Fibroblast of skin of right biceps (primary cell): ENCODE measurements at regions not wholly inside any gene's neighbourhood (a gene's known extent, or its start where the extent isn't known, plus 50 kb on each side); places are given as distances from the start of the nearest gene placed in this dataset.
A peak's percentile ranks its signal among the peaks of the same experiment; 100 is the strongest.

Experiments
- DNase-seq: peaks from one replicate; pipeline ENCODE4 v3.0.0-alpha.2; 2013

GRCh38 chr17:12388226-12388625 is 277.5 kb upstream of the MYOCD start:
- peak; percentile 85 for DNase-seq

GRCh38 chr17:12389421-12389820 is 276.3 kb upstream of the MYOCD start:
- no peak for DNase-seq

- no peak for DNase-seq
These were observed 275.1 kb upstream of the MYOCD start for GRCh38 chr17:12390631-12391030.

GRCh38 chr17:12391468-12391867 is 274.2 kb upstream of the MYOCD start:
- DNase-seq, result peak; percentile 43

- DNase-seq, result no peak
These were observed 269.8 kb upstream of the MYOCD start for GRCh38 chr17:12395733-12396354.

DNA sequence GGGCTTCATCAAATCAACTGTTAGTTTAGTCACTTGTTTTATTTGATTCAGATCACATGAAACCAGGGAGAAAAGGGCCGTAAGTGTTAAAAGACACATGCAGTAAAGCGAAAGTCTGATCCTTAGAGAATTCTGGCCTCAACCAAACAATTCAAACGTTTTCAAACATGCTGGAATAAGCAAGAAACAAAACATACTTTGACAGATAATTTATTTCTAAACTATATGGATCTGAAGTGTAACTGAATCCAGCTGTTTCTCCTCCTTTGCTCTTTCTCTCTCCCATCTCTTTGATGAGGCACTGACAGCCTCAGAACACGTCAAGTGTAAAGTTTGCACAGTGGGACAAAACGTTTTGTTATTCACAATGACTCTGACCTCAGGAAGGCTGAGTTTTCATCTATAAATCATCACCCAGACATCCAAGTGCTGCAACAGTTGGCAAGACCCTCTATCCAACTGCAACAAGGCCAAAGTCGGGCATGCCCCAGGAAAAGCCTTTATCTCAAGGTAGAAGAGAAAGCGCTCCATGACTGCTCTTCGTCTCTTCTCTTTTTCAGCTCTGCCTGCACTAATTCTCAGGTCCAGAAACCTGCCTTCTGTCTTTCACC is 267.1 kb upstream of the MYOCD start:
- DNase-seq, result peak; percentile 68

DNA sequence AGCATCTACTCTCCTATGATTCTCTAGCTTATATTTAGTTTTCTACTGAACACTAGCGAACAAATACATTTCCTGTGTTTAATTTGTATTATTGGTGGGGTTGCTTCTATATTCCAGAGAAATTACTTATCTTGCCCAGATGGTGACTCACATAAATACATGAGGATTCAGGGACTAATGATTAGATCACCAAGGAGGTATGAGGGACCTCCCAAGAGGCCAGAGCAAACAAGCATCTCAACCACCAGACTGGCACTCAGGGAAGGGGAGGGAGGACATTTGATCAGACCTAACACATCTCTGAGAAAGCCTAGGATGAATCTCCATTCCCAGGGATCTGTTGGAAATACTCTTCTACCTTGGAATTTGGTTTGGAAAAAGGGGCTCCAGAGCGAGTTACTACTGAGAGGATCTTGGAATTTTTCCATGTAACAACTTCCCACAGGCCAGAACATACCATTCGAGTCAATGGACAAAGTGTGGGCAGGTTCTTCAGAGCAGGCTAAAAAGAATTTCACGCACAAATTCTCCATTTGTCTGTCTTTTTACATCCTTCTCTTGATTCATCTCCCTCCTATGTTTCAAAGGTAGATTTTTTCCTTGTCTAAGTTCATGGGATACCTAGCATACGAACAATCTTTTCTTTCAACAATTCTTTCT is 262.6 kb upstream of the MYOCD start:
- DNase-seq, result peak; percentile 96

DNA sequence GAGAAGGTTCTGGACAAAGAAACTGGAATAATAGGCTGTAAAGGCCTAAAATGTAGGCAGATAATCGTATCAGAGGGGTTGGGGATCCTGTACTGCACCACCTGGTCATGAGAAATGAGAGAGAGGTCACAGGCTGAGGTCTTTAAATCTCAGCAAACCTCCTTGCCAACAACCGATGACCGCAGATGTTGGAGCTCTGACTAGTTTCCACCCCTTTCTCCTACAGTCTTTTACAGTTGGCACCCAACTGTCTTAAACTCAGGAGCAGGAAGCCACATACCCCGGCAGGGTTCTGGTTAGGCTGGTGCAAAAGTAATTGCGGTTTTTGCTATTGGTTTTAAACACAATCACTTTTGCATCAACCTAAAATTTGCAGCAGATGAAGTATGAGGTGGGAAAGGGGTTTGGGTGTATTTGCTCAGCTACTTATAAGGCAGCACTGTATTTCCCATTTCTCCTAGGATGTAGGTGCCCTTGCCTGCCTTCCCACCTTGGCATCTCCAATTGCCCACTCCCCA is 261.8 kb upstream of the MYOCD start:
- no peak for DNase-seq

- peak; percentile 60 for DNase-seq
These were observed 259.0 kb upstream of the MYOCD start for GRCh38 chr17:12406623-12407215.

DNA sequence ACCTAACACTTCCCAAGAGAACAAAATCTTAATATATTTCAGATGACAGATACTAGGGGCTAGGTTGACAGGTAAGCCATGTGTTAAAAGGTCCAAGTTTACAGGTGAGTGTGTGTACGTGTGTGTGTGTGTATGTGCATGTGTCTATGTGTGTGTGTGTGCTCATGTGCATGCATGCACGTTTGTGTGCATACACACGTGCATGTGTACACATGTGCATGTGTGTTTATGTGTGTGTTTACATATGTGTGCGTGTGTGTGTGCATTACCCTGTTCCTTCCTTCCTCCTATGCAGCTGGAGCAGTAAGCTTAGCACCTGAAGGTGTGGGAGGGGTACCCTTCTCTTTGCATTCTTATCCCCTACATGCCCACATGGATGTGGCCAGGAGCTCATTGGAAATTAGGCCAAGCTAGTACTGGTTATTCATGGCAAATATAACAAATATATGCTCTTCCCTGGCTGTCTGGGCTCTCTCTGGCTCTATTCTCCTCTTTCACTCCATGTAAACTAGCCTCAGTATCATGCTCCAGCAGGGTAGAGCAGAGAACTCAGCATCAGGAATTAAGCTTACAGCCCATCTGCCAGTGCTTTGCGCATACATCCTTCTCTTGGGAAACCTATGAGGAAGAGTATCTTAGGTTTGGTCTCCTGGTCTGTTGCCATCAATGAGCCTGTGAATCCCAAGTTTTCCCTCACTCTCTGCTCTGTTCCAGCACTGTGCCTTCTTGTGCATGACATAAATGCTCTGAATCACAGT is 258.0 kb upstream of the MYOCD start:
- DNase-seq, result no peak

DNA sequence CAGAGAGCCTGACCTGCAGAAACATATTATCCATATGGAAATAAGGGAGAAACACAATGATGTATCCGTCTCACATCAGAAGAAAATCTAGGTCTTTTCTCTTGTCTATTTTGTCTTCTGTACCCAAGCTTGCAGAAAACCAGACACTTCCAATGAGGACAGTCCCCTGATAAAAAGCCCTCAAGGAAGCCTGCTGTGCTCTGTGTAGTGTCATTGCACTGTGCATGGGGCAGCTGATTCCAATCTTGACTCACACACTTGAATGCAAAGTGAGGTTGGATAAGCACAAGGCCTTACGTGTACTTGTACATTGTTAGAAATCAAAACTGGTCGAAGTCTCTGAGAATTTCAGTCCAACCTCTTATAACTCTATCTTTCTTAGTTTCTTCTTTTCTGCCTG is 256.6 kb upstream of the MYOCD start:
- DNase-seq, result no peak

GRCh38 chr17:12410717-12411116 is 255.0 kb upstream of the MYOCD start:
- no peak for DNase-seq

- peak; percentile 69 for DNase-seq
These were observed 250.7 kb upstream of the MYOCD start for GRCh38 chr17:12415031-12415430.

GRCh38 chr17:12421077-12421476 is 244.6 kb upstream of the MYOCD start:
- no peak for DNase-seq

GRCh38 chr17:12421646-12422306 is 243.9 kb upstream of the MYOCD start:
- no peak for DNase-seq

- no peak for DNase-seq
These were observed 243.0 kb upstream of the MYOCD start for GRCh38 chr17:12422651-12423050.

DNA sequence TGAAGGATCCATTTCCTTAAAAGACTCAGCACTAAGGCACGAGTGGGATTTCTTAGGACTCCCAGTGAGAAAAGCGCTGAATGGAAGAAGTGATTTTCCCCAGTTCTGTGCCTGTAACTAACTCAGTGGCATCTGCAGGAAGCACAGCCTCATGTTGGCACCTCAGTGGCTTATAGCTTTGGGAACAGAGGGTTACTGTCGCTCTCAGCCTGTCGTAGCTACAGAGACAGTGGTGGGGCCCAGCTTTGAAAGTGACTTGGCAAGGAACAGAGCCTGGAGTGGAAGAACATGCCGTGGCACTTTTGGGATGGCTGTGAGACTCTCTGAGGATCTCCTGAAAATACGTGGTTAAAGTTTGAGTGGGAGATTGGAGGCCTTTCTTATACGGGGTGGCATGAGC is 242.4 kb upstream of the MYOCD start:
- no peak for DNase-seq

DNA sequence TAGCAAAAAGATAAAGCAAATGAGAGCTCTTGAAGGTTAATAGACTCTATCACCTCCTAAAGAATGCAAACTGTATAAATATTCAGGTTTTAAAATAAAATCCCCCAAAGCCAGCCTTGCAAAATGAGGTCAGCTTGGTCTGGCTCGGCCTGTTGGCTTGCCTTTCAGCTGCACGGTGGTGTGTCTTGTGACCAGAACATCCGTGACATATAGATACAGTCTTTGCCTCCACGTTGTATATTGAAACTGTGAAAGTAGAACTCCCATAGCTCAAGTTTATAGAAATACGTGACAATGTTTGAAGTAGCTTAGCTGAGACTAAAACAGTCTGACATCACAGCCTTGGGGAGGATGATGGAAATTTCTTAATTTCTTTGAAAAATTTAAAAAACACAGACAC is 236.6 kb upstream of the MYOCD start:
- DNase-seq, result no peak

DNA sequence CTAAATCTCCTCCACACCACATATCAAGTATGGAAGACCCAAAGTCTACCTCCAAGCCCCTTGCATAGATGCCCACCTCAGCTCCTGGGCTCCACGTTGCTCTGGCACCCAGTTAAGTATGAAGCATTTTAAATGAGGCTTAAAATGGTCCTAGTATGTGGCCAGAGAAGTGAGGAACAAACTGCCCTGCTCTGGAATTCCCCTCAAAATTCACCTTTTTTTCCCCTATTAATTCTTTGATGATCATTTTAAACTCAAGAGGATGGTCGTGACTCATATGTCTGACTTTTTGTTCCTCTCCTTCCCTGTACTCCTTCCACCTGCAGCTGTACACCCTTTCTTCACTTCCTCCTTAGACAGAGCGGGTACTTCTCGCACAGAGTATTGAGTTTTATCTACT is 234.5 kb upstream of the MYOCD start:
- no peak for DNase-seq

DNA sequence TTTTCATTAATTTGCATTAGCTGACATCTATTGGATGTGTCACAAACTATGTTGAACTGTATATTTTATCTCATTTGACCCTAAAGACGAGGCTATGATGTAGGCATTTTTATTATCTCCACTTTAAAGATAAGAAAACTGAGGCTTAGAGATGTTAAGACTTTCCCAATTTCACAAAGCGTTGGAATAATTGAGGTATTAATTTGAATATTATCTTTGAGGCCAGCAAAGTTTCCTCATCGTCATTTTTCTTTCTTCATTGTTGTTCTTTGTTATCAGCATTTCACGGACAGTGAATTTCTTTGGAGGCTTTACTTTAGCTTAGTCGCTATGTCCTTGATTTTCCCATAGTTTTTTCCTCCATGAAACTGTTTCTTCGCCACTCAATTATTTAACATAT is 227.5 kb upstream of the MYOCD start:
- DNase-seq, result no peak

DNA sequence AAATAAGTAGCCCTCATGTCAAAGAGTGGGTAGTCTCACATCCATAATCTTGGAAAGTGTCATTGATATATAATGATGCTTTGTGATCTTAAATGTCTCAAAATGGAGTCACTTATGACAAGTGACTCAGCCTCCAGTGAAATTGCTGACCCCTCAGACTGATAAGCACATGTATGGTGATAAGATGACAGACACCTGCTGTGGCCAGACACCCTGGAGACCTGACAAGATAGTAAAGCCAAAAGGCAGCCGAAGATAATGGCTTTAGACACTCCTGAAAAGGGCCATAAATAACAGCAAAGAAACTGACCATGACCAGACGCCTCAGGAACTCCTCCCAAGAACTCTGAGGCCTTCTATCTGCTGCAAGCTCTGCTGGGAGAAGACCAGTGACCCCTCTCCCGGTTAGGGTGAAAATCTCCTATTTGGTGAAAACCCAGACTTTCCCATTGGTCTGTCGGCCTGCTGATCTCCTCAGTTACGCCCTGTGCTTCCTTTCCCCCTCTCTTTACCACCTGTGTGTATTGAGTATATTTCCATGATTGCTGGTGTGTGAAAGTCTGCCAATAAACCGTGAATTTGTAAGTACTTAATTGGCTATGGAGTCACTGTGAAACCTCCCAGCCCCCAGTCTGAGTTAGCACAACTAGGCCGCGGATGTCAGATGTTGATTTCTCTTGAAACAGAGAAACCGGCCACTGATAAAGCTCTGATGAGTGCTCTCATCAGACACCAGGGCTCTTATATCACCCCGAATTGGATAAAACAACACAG is 226.7 kb upstream of the MYOCD start:
- no peak for DNase-seq

DNA sequence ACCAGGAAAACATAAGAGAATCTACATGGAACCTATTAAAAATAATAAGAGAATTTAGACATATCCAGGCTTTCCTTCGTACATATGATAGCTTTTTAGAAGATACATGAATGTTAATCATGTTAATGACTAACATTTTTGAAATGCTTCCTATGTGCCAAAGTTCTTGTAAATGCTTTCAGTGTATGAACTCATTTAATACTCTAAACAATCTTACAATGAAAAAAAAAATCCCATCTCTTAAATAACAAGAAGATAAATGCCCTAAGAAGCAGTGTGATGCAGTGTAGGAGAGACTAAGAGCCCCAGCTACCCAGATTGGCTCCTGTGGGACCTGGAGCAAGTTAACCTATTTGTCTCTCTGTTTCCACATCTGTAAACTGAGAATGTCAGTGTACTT is 220.4 kb upstream of the MYOCD start:
- peak; percentile 24 for DNase-seq
